OCI-LY3 (cell line): ENCODE measurements at regions not wholly inside any gene's neighbourhood (a gene's known extent, or its start where the extent isn't known, plus 50 kb on each side); places are given as distances from the start of the nearest gene placed in this dataset.

Experiments
- EZH2phosphoT487 ChIP-seq: fragments of 200-600 bp; shearing (Covaris generic); IDR thresholded peaks from 2 replicates; pipeline ENCODE4 v1.6.1; 2018; ENCODE audit warnings: antibody characterized with exemption, mixed run types, low read depth
- TF ChIP-seq, protein P1 (sequence below): fragments of 200-600, 300-600 bp; sonication (generic); IDR thresholded peaks from 2 replicates; pipeline ENCODE4 v1.5.1; 2014; ENCODE audit warnings: antibody characterized with exemption, low read length, low read depth

DNA sequence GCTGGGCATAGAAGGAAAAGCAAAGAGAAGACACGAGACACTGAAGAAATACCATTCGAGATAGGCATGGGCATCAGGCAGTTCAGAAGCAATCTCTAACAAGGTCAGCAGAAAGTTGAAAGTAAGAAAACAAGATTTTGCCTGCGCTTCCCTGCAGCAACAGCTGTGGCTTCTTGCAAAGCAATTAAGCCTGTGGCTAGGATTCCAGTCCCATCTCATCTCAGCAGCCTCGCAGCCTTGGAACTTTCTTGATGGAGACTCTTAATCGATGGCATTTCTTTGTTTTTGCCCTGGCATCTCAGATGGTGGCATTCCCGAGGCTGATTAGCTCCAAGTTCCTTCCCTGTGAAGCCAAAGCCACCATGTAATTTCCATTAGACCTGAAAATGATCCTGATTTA, 64.6 kb upstream of the SPAG17 start:
- TF ChIP-seq, protein P1, sequence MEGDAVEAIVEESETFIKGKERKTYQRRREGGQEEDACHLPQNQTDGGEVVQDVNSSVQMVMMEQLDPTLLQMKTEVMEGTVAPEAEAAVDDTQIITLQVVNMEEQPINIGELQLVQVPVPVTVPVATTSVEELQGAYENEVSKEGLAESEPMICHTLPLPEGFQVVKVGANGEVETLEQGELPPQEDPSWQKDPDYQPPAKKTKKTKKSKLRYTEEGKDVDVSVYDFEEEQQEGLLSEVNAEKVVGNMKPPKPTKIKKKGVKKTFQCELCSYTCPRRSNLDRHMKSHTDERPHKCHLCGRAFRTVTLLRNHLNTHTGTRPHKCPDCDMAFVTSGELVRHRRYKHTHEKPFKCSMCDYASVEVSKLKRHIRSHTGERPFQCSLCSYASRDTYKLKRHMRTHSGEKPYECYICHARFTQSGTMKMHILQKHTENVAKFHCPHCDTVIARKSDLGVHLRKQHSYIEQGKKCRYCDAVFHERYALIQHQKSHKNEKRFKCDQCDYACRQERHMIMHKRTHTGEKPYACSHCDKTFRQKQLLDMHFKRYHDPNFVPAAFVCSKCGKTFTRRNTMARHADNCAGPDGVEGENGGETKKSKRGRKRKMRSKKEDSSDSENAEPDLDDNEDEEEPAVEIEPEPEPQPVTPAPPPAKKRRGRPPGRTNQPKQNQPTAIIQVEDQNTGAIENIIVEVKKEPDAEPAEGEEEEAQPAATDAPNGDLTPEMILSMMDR = no peak
- TF ChIP-seq EZH2phosphoT487 = no peak
